Sigmoid colon (tissue), 6 donors: ENCODE measurements at regions not wholly inside any gene's neighbourhood (a gene's known extent, or its start where the extent isn't known, plus 50 kb on each side); places are given as distances from the start of the nearest gene placed in this dataset.

Source experiments
- DNase-seq: peaks from one replicate; pipeline ENCODE4 v3.0.0-alpha.2; 2019
- H3K27ac ChIP-seq, 4 donors: fragments of 200-600 bp; sonication (generic); one replicate each; pipeline ENCODE4 v1.5.1; 2016 to 2019; ENCODE audit warnings: mild to moderate bottlenecking in 1 of 4
- H3K27me3 ChIP-seq, 3 donors: fragments of 200-600 bp; sonication (generic); one replicate each; pipeline ENCODE4 v1.5.1; 2019; ENCODE audit warnings: mild to moderate bottlenecking in 1 of 3
- H3K36me3 ChIP-seq, 4 donors: fragments of 200-600 bp; sonication (generic); one replicate each; pipeline ENCODE4 v1.5.1; 2016 to 2019
- H3K4me1 ChIP-seq, 4 donors: fragments of 200-600 bp; sonication (generic); one replicate each; pipeline ENCODE4 v1.5.1; 2017 to 2019
- H3K4me3 ChIP-seq, 4 donors: fragments of 200-600 bp; sonication (generic); one replicate each; pipeline ENCODE4 v1.5.1; 2017 to 2019; ENCODE audit warnings: mild to moderate bottlenecking in 2 of 4, moderate library complexity in 1 of 4
- H3K9me3 ChIP-seq, 4 donors: fragments of 200-600 bp in 3 of 4; sonication (generic) in 3 of 4; one replicate each; pipeline versions ENCODE4 v1.5.1 to v1.6.1; 2013 to 2019
- EP300 ChIP-seq, 4 donors: sonication (generic); formaldehyde crosslinking; IDR thresholded peaks; one replicate each; pipeline ENCODE4 v1.6.1; 2017; ENCODE audit warnings: antibody characterized with exemption in 4 of 4
- POLR2A ChIP-seq, 2 donors: fragments of 450-650 bp; IDR thresholded peaks; one replicate each; pipeline ENCODE4 v1.6.1; 2016; ENCODE audit warnings: antibody characterized with exemption in 2 of 2, mild to moderate bottlenecking in 2 of 2, moderate library complexity in 2 of 2
- POLR2AphosphoS5 ChIP-seq, 4 donors: sonication (generic); formaldehyde crosslinking; IDR thresholded peaks; one replicate each; pipeline ENCODE4 v1.6.1; 2017; ENCODE audit warnings: antibody characterized with exemption in 4 of 4
- WGBS, 2 donors: extraction: QIAGEN DNeasy Blood & Tissue Kit; methylation state at CpG; one replicate each; pipeline ENCODE4 v1.1.7; 2013; 5-methylcytosine and 5-hydroxymethylcytosine counted together
- intact Hi-C: fragments of 100-400 bp; cut with DNase I; formaldehyde crosslinking; loops from one replicate; pipeline ENCODE4 v1.15.1; 2023
- TF ChIP-seq, protein P1 (sequence below), 4 experiments: fragments of 450-650 bp in 3 of 4; fragments of 200-600 bp in 1 of 4; IDR thresholded peaks; one replicate each; pipeline ENCODE4 v1.5.1; 2016 to 2019; ENCODE audit warnings: antibody characterized with exemption in 4 of 4, mild to moderate bottlenecking in 3 of 4, moderate library complexity in 2 of 4
- donor health status: healthy with polysubstance abuse.
- donor health status: healthy.

DNA sequence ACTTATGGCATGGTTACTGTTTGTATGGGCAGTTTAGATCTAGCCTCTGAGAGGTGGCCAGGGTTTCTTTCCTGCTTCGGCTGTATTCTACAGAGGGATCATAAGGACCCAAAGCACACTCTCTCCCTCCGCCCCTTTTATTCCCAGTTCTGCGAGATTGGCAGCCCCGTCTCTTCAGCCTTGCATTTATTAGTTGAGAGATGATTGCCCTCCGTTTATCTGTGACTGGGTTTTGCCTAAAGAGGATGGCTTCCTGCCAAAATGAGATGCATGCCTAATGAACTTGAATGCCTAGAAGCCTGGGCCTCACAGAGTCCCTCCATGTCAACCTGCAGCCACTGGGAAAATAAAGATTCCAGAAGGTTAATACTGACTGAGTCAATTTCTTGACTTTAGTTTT lies 97.1 kb upstream of the CHL1 start:
- no peak for DNase-seq
- TF ChIP-seq POLR2A (IDR thresholded peaks at IDR 0.05): no peak
- no peak for TF ChIP-seq POLR2AphosphoS5 (IDR thresholded peaks at IDR 0.05)
- Histone ChIP-seq H3K4me1 (no peaks in the 10 kb centered on the region), H3K9me3 (no peaks in the 10 kb centered on the region), H3K27me3 (no peaks in the 10 kb centered on the region), H3K36me3 (no peaks in the 10 kb centered on the region), H3K27ac (no peak overlapping the region), H3K4me3 (no peak overlapping the region)
- intact Hi-C loops: no loop called here
- 63% methylated on average over 5 of the region's 5 CpGs for WGBS, 2 donors

DNA sequence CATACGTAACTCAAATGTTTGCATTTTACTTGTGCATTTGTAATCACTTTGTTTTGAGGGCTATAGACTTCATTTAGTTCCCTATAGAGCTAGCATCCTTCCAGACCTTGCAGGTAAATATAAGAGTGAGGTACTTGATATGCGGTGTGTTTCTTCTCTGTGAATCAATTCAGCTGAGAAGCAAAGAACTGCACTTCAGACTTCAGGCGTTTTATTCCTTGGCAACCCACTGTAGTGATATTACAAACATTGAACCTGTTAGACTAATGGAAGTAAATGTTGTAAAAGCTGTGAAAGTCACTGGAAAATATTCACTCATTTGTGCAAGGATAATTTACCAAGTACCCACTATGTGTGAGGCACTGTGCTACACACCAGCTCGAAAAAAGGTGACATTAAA lies 94.1 kb upstream of the CHL1 start:
- no peaks in the 10 kb centered on the region for H3K9me3 ChIP-seq
- H3K27ac ChIP-seq: no peak overlapping the region
- intact Hi-C loops: no loop called here
- TF ChIP-seq, protein P1, sequence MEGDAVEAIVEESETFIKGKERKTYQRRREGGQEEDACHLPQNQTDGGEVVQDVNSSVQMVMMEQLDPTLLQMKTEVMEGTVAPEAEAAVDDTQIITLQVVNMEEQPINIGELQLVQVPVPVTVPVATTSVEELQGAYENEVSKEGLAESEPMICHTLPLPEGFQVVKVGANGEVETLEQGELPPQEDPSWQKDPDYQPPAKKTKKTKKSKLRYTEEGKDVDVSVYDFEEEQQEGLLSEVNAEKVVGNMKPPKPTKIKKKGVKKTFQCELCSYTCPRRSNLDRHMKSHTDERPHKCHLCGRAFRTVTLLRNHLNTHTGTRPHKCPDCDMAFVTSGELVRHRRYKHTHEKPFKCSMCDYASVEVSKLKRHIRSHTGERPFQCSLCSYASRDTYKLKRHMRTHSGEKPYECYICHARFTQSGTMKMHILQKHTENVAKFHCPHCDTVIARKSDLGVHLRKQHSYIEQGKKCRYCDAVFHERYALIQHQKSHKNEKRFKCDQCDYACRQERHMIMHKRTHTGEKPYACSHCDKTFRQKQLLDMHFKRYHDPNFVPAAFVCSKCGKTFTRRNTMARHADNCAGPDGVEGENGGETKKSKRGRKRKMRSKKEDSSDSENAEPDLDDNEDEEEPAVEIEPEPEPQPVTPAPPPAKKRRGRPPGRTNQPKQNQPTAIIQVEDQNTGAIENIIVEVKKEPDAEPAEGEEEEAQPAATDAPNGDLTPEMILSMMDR (IDR thresholded peaks at IDR 0.05): no peak
- no peak for TF ChIP-seq EP300 (IDR thresholded peaks at IDR 0.05)
- TF ChIP-seq POLR2AphosphoS5 (IDR thresholded peaks at IDR 0.05): no peak
- WGBS, 2 donors: 62 to 70% methylated on average over 4 of the region's 4 CpGs
- no peaks in the 10 kb centered on the region for H3K36me3 ChIP-seq
- no peaks in the 10 kb centered on the region for H3K4me1 ChIP-seq
- no peaks in the 10 kb centered on the region for H3K27me3 ChIP-seq
- H3K4me3 ChIP-seq: no peak overlapping the region
- no peak for DNase-seq

DNA sequence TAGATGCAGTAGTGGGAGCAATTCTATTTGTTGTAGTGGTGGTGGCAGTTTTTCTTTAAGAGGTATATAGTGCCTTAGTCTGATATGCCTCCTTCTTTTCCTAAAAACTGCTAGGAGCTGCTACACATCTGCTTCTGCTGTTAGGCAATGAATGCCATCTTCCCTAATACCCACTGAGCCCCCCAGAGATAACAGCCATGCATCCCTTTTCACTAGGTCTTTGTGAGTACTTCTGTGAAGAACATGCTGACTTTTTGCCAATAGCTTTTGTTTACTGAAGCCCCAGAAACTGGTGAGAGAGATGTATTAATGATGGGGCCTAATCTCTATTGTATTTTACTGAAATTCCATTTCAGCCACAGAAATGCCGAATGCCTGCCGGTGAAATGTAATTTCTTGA lies 92.6 kb upstream of the CHL1 start:
- no peak overlapping the region for H3K4me3 ChIP-seq
- no peaks in the 10 kb centered on the region for H3K36me3 ChIP-seq
- H3K4me1 ChIP-seq: no peaks in the 10 kb centered on the region
- no peak for DNase-seq
- intact Hi-C loops: no loop called here
- 75 to 78% methylated on average over 2 of the region's 2 CpGs for WGBS, 2 donors
- no peaks in the 10 kb centered on the region for H3K9me3 ChIP-seq
- TF ChIP-seq POLR2A (IDR thresholded peaks at IDR 0.05): no peak
- TF ChIP-seq, protein P1 (IDR thresholded peaks at IDR 0.05): no peak
- TF ChIP-seq POLR2AphosphoS5 (IDR thresholded peaks at IDR 0.05): no peak
- H3K27me3 ChIP-seq: no peaks in the 10 kb centered on the region
- H3K27ac ChIP-seq: no peak overlapping the region

DNA sequence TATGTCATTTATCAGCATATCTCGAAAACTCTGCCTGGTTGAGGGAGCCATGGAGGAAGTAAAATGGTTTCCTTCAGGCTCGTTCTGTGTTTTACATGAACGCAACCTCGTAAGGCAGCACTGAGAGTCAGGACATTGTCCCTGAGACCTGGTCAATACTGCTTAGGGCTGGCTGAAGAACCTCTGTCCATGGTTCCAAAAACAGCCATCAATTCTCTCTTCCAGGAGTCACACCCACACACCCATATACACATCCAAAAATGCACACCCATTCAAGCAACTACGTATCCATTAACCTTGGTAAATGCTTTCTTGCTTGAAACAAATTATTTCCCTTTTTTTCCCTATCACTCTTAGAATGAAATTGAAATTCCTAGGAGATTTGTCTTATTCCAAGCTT lies 91.0 kb upstream of the CHL1 start:
- Histone ChIP-seq H3K9me3 (no peaks in the 10 kb centered on the region), H3K36me3 (no peaks in the 10 kb centered on the region), H3K4me1 (no peaks in the 10 kb centered on the region), H3K4me3 (no peak overlapping the region), H3K27me3 (no peaks in the 10 kb centered on the region), H3K27ac (no peak overlapping the region)
- intact Hi-C loops: no loop called here
- 57 to 63% methylated on average over 5 of the region's 5 CpGs for WGBS, 2 donors
- no peak for TF ChIP-seq POLR2A (IDR thresholded peaks at IDR 0.05)
- no peak for TF ChIP-seq POLR2AphosphoS5 (IDR thresholded peaks at IDR 0.05)
- TF ChIP-seq EP300 (IDR thresholded peaks at IDR 0.05): no peak
- TF ChIP-seq, protein P1 (IDR thresholded peaks at IDR 0.05): no peak
- no peak for DNase-seq

DNA sequence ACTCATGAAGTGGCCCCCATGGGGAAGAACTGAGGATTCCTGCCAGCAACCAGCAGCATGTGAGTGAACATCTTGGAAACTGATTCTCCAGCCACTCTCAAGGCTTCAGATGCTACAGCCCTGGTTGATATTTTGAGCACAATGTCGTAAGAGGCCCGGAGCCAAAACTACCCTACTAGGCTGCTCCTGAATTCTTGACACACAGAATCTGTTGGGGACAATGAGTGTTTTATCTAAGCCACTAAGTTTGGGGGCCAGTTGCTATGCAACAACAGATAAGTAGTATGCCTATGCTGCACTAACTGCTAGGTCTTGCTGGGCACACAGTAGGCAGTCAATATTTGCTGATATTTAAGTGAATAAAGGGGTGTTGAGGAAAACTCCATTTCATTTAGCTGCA lies 89.9 kb upstream of the CHL1 start:
- no peak for DNase-seq
- intact Hi-C loops: no loop called here
- WGBS, 2 donors: 87 to 93% methylated on average over 2 of the region's 2 CpGs

More for the DNA sequence above, 89.9 kb upstream of the CHL1 start:
- no peak overlapping the region for H3K27ac ChIP-seq
- no peaks in the 10 kb centered on the region for H3K9me3 ChIP-seq
- H3K4me3 ChIP-seq: no peak overlapping the region
- TF ChIP-seq POLR2A (IDR thresholded peaks at IDR 0.05) (no peak), POLR2AphosphoS5 (IDR thresholded peaks at IDR 0.05) (no peak), EP300 (IDR thresholded peaks at IDR 0.05) (no peak)
- TF ChIP-seq, protein P1 (IDR thresholded peaks at IDR 0.05): no peak
- no peaks in the 10 kb centered on the region for H3K4me1 ChIP-seq
- no peaks in the 10 kb centered on the region for H3K27me3 ChIP-seq
- H3K36me3 ChIP-seq: no peaks in the 10 kb centered on the region
